Thyroid gland (tissue), 4 donors: ENCODE measurements at regions not wholly inside any gene's neighbourhood (a gene's known extent, or its start where the extent isn't known, plus 50 kb on each side); places are given as distances from the start of the nearest gene placed in this dataset.

ENCODE experiments used
- DNase-seq, 2 donors: peaks; one replicate each; pipeline ENCODE4 v3.0.0-alpha.2; 2019
- H3K27ac ChIP-seq, 3 donors: fragments of 200-600 bp; sonication (generic); 1 replicate in 2 of 3; 2 replicates in 1 of 3; pipeline ENCODE4 v1.5.1; 2016 to 2019; ENCODE audit warnings: mild to moderate bottlenecking in 1 of 3, moderate library complexity in 1 of 3
- H3K27me3 ChIP-seq: fragments of 200-600 bp; sonication (generic); one replicate; pipeline ENCODE4 v1.5.1; 2019
- H3K36me3 ChIP-seq, 2 donors: fragments of 200-600 bp; sonication (generic); one replicate each; pipeline ENCODE4 v1.5.1; 2016 to 2019
- H3K4me1 ChIP-seq, 2 donors: fragments of 200-600 bp; sonication (generic); one replicate each; pipeline ENCODE4 v1.5.1; 2017 to 2019
- H3K4me3 ChIP-seq, 3 donors: fragments of 200-600 bp; sonication (generic); replicated peaks in 1 of 3; 1 replicate in 2 of 3; 2 replicates in 1 of 3; pipeline ENCODE4 v1.5.1; 2016; ENCODE audit warnings: mild to moderate bottlenecking in 1 of 3
- H3K9me3 ChIP-seq: fragments of 200-600 bp; sonication (generic); one replicate; pipeline ENCODE4 v1.5.1; 2017
- CTCF ChIP-seq, 6 experiments: fragments of 200-600 bp in 3 of 6; fragments of 450-650 bp in 3 of 6; sonication (generic) in 3 of 6; IDR thresholded peaks; one replicate each; pipeline ENCODE4 v1.5.1; 2016 to 2019; ENCODE audit warnings: antibody characterized with exemption in 6 of 6, mild to moderate bottlenecking in 2 of 6, inconsistent platforms in 1 of 6, moderate library complexity in 1 of 6
- POLR2A ChIP-seq, 2 donors: fragments of 450-650 bp; IDR thresholded peaks; one replicate each; pipeline ENCODE4 v1.6.1; 2017; ENCODE audit warnings: antibody characterized with exemption in 2 of 2, mild to moderate bottlenecking in 2 of 2, moderate library complexity in 1 of 2
- WGBS, 2 donors: methylation state at CpG; one replicate each; pipeline ENCODE4 v1.1.5; 2017; 5-methylcytosine and 5-hydroxymethylcytosine counted together
- intact Hi-C: fragments of 100-400 bp; cut with DNase I; formaldehyde crosslinking; loops from one replicate; pipeline ENCODE4 v1.15.1; 2023

GRCh38 chr1:118636004-118636403 is 352.1 kb downstream of the TBX15 start:
- Histone ChIP-seq H3K27me3 (no peaks in the 10 kb centered on the region), H3K4me3 (no peak overlapping the region), H3K4me1 (no peaks in the 10 kb centered on the region), H3K27ac (no peak overlapping the region), H3K9me3 (no peaks in the 10 kb centered on the region), H3K36me3 (no peaks in the 10 kb centered on the region)
- DNase-seq, result no peak
- intact Hi-C loops, result no loop called here
- TF ChIP-seq CTCF (IDR thresholded peaks at IDR 0.05), result no peak
- no peak for TF ChIP-seq POLR2A (IDR thresholded peaks at IDR 0.05)

GRCh38 chr1:118627435-118627834 is 360.7 kb downstream of the TBX15 start:
- no peaks in the 10 kb centered on the region for H3K27me3 ChIP-seq
- no peak for DNase-seq
- TF ChIP-seq POLR2A (IDR thresholded peaks at IDR 0.05) (no peak), CTCF (IDR thresholded peaks at IDR 0.05) (no peak)
- no peaks in the 10 kb centered on the region for H3K9me3 ChIP-seq
- no peak overlapping the region for H3K27ac ChIP-seq
- intact Hi-C loops, result no loop called here
- H3K4me1 ChIP-seq, result no peaks in the 10 kb centered on the region
- no peak overlapping the region for H3K4me3 ChIP-seq
- H3K36me3 ChIP-seq, result no peaks in the 10 kb centered on the region
- 84 to 89% methylated on average over 2 of the region's 2 CpGs for WGBS, 2 donors

DNA sequence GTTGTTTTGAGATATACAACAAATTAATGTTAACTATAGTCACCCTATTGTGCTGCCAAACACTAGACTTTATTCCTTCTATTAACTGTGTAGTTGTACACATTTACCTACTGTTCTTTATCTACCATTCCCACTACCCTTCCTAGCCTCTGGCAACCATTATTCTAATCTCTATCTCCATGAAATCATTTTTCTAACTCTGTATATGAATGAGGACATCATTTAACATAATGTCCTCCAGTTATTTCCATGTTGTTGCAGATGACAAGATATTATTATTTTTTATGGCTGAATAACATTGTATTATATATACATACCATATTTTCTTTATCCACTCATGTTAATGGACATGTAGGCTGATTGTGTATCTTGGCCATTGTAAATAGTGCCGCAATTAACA is 366.3 kb downstream of the TBX15 start:
- no peaks in the 10 kb centered on the region for H3K36me3 ChIP-seq
- no peaks in the 10 kb centered on the region for H3K27me3 ChIP-seq
- no peak for DNase-seq
- H3K4me1 ChIP-seq, result no peaks in the 10 kb centered on the region
- intact Hi-C loops, result no loop called here
- no peak overlapping the region for H3K4me3 ChIP-seq
- 93 to 95% methylated on average over 1 of the region's 1 CpG for WGBS, 2 donors
- no peak for TF ChIP-seq POLR2A (IDR thresholded peaks at IDR 0.05)
- no peak for TF ChIP-seq CTCF (IDR thresholded peaks at IDR 0.05)
- H3K27ac ChIP-seq, result no peak overlapping the region
- H3K9me3 ChIP-seq, result no peaks in the 10 kb centered on the region

DNA sequence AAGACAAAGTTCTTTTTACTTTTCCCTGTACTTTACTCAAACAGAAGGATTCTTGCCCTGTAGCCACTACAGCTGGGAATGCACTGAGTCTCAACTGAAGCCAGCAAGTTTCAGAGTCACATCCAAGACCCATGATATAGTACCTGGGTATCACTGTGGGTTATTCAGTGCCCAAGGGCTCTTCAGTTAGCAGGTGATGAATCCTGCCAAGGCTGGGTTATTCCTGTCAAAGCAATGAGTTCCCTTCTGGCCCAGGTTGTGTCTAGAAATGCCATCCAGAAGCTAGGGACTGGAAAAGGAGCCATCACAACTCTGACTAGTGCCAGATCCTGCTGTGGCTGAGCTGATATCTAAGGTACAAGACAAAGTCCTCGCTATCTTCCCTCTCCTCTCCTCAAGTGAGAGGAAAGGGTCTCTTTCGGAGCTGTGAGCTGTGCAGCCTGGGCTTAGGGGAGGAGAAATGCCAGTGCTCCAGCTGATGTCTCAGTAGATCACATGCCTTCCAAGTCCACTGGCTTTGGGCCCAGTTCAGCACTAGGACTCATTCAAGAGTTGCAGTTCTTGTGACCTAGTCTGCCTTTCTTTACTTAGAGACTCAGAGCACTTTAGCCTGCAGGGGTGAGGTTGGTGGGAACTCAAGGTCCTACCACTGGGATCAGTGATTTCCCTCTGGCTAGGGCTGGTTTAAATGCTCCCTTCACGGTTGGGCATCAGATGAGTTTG is 369.4 kb downstream of the TBX15 start:
- intact Hi-C loops, result no loop called here
- 62 to 77% methylated on average over 3 of the region's 3 CpGs for WGBS, 2 donors
- Histone ChIP-seq H3K4me1 (no peaks in the 10 kb centered on the region), H3K36me3 (no peaks in the 10 kb centered on the region), H3K27me3 (no peaks in the 10 kb centered on the region), H3K4me3 (no peak overlapping the region), H3K9me3 (no peaks in the 10 kb centered on the region), H3K27ac (no peak overlapping the region)
- DNase-seq, result peak; percentile 5 to 25
- TF ChIP-seq POLR2A (IDR thresholded peaks at IDR 0.05), result no peak
- no peak for TF ChIP-seq CTCF (IDR thresholded peaks at IDR 0.05)

GRCh38 chr1:118617916-118618315 is 370.2 kb downstream of the TBX15 start:
- H3K27ac ChIP-seq, result no peak overlapping the region
- 0% methylated on average over 1 of the region's 1 CpG for WGBS, 2 donors
- H3K9me3 ChIP-seq, result no peaks in the 10 kb centered on the region
- H3K4me3 ChIP-seq, result no peak overlapping the region
- TF ChIP-seq CTCF (IDR thresholded peaks at IDR 0.05) (no peak), POLR2A (IDR thresholded peaks at IDR 0.05) (no peak)
- intact Hi-C loops, result no loop called here
- no peak for DNase-seq
- no peaks in the 10 kb centered on the region for H3K4me1 ChIP-seq
- no peaks in the 10 kb centered on the region for H3K36me3 ChIP-seq
- no peaks in the 10 kb centered on the region for H3K27me3 ChIP-seq
